LNCaP clone FGC (cell line): ENCODE measurements at regions not wholly inside any gene's neighbourhood (a gene's known extent, or its start where the extent isn't known, plus 50 kb on each side); places are given as distances from the start of the nearest gene placed in this dataset.

Source experiments
- DNase-seq: peaks from one replicate; pipeline ENCODE4 v3.0.0-alpha.2; 2011; ENCODE audit warnings: low read depth
- H3K4me3 ChIP-seq: 2 replicates; pipeline ENCODE4 v1.5.1; 2011; ENCODE audit warnings: mild to moderate bottlenecking, low read depth, low read length, control low read depth
- TF ChIP-seq, protein P1 (sequence below): IDR thresholded peaks from 2 replicates; pipeline ENCODE4 v1.5.1; 2012; ENCODE audit warnings: mild to moderate bottlenecking; ENCODE audit not compliant: control insufficient read depth, insufficient read depth; ENCODE audit errors: extremely low read depth

DNA sequence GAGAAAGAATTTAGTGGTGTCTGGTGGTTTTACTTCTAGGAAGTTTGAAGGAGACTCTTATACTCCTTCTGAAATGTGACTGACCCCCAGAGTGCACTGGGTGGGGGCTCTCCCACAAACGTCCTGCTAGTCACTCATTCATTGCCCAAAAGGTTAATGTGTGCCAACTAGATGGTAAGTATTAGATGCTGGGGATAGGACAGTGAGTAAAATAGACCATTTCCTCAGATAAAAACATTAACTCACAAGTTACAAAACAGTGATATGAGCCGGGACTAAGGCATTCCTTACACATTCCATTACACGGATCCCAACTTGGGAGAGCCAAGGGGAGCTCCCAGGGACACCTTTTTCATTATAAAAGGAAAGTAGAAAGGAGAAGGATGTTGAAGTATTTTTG is 185.1 kb downstream of the ATXN7L3B start:
- no peak overlapping the region for H3K4me3 ChIP-seq
- TF ChIP-seq, protein P1, sequence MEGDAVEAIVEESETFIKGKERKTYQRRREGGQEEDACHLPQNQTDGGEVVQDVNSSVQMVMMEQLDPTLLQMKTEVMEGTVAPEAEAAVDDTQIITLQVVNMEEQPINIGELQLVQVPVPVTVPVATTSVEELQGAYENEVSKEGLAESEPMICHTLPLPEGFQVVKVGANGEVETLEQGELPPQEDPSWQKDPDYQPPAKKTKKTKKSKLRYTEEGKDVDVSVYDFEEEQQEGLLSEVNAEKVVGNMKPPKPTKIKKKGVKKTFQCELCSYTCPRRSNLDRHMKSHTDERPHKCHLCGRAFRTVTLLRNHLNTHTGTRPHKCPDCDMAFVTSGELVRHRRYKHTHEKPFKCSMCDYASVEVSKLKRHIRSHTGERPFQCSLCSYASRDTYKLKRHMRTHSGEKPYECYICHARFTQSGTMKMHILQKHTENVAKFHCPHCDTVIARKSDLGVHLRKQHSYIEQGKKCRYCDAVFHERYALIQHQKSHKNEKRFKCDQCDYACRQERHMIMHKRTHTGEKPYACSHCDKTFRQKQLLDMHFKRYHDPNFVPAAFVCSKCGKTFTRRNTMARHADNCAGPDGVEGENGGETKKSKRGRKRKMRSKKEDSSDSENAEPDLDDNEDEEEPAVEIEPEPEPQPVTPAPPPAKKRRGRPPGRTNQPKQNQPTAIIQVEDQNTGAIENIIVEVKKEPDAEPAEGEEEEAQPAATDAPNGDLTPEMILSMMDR, result no peak
- DNase-seq, result no peak

DNA sequence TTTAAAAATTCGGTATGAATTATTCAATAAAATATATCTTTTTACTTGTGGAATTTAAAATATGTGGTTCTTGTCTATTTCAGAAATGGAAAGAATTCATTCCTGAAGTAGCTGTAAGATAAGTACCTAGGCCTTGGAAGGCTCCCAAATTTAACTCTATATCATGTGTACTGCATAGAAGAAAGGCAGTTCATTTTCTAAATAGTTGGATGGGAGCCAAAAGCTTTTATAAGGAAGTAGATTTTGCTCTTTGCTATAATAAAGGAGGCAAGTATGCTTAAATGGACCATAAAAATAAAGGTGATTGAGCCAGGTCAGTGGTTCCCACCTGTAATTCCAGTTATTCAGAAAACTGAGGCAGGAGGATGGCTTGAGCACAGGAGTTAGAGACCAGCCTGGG is 187.5 kb downstream of the ATXN7L3B start:
- no peak overlapping the region for H3K4me3 ChIP-seq
- TF ChIP-seq, protein P1, result no peak
- no peak for DNase-seq

DNA sequence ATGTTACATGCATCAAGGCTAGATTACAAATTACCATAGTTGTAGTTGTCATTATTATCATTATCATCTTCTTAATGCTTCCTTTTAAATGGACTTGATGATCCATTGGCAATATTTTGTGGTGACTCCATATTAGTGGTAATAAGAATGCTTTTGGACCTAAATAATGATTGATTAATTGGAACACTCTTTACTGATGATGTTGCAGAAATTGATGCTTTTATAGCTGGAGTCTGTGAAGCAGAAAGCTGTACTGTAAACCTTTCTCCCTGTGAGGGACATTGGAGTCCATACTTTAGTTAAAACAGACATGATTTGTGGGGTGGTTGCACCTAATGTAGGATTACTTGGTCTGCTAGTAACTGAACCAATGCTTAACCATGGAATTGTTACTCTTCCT is 190.4 kb downstream of the ATXN7L3B start:
- H3K4me3 ChIP-seq, result no peak overlapping the region
- TF ChIP-seq, protein P1, result no peak
- DNase-seq, result no peak

DNA sequence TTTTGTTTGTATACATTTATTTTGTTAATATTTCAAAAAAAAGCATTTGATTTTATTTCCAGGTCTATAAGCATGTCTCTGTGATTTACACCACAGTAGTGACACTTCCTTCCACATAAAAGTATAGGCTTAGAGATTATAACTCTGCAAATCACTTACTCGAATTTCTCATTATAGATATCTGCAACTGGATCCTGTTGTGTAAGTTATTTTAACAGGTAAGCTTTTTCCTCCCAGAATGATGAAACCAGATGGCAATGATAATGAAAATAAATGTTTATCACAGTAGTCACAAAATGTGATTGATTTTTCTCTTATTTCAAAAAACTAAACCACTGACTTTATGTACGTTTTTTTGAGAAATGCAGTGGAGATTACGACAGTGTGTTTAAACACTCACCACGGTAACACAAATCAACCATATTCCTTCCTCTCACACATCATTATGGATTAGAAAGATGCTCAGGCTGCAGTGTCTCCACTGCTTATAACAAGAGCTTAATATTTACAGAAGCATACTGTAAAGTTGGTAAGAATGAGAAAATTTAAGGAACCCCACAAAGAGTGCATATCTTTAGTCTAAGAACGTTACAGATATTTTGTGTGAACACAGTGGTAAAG is 194.6 kb downstream of the ATXN7L3B start:
- TF ChIP-seq, protein P1, result no peak
- no peak overlapping the region for H3K4me3 ChIP-seq
- no peak for DNase-seq

DNA sequence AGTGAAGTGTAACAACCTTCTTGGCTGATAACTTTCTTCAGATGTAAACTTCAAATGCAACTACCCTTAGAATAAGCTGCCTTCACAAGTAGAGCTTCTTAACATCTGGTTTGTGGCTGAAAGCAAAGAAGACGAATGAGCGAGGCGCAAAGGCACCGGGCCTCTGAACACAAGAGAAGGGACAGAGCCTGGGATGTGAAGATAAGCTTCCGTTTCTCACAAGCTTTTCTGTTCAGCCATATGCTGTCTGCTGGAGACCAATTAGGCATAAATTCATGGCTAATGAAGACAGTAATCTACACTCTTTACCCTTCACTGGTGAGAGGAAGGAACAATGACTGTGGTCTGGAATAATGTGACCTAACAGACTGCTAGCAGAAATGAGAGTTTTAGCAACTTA is 195.2 kb downstream of the ATXN7L3B start:
- TF ChIP-seq, protein P1, result no peak
- DNase-seq, result no peak
- H3K4me3 ChIP-seq, result no peak overlapping the region

DNA sequence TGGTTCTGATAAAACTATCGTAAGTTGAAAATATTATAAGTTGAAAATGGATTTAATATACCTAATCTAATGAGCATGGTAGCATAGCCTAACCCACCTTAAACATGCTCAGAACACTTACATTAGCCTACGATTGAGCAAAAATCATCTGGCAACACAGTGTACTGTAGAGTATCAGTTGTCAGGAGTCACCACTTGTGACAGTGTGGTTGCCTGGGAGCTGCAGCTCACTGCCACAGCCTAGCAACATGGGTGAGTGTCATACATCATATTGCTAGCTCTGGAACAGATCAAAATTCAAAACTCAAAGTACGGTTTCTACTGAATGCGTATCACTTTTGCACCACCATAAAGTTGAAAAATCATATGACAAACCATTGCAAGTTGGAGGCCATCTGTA is 203.5 kb downstream of the ATXN7L3B start:
- H3K4me3 ChIP-seq, result no peak overlapping the region
- no peak for DNase-seq
- TF ChIP-seq, protein P1, result no peak

DNA sequence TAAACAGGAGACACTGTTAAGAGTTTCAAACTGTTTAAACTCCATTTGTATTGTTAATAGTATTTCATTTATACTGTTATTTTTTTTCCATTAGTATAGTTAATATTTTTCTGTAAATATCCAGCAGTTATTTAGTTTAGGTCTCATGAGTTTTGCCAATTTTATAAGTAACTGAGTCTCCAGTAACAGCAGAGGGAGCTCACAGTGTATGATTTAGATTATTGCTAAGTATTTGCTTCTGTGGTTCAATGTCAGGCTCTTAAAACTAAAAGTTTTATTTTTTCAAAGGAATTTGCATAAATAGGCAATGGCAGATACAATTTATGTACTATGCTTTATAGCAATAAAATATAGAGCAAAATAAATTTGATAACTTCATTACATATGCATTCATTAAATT is 209.7 kb downstream of the ATXN7L3B start:
- TF ChIP-seq, protein P1, result peak; percentile 60
- DNase-seq, result no peak
- H3K4me3 ChIP-seq, result no peak overlapping the region
